HepG2 (cell line): ENCODE measurements at regions not wholly inside any gene's neighbourhood (a gene's known extent, or its start where the extent isn't known, plus 50 kb on each side); places are given as distances from the start of the nearest gene placed in this dataset.

ENCODE experiments used
- AHDC1 ChIP-seq: sonication (generic); formaldehyde crosslinking; IDR thresholded peaks from 2 replicates; pipeline ENCODE4 v1.5.1; 2020; ENCODE audit warnings: mild to moderate bottlenecking, missing genetic modification reagents, borderline replicate concordance
- CREM ChIP-seq, 2 experiments: sonication (generic) in 1 of 2; formaldehyde crosslinking in 1 of 2; IDR thresholded peaks; 2 replicates each; pipeline versions ENCODE4 v1.4.0 to v1.6.1; 2016 to 2020; ENCODE audit warnings: antibody characterized with exemption in 1 of 2, mild to moderate bottlenecking in 1 of 2, missing genetic modification reagents in 1 of 2
- DR1 ChIP-seq: sonication (generic); formaldehyde crosslinking; IDR thresholded peaks from 2 replicates; pipeline ENCODE4 v1.8.0; 2021; ENCODE audit warnings: mild to moderate bottlenecking, missing genetic modification reagents, inconsistent platforms
- FOXO1 ChIP-seq: sonication (generic); formaldehyde crosslinking; IDR thresholded peaks from 2 replicates; pipeline ENCODE4 v1.4.0; 2020; ENCODE audit warnings: missing genetic modification reagents
- PRPF4 ChIP-seq: fragments of 200-400 bp; formaldehyde crosslinking; IDR thresholded peaks from 2 replicates; pipeline ENCODE4 v1.6.1; 2016; ENCODE audit warnings: low read length, low read depth; ENCODE audit not compliant: poor library complexity, severe bottlenecking
- TF ChIP-seq, protein P1 (sequence below): IDR thresholded peaks from 2 replicates; pipeline ENCODE4 v1.4.0; 2020; ENCODE audit warnings: mild to moderate bottlenecking, missing genetic modification reagents

DNA sequence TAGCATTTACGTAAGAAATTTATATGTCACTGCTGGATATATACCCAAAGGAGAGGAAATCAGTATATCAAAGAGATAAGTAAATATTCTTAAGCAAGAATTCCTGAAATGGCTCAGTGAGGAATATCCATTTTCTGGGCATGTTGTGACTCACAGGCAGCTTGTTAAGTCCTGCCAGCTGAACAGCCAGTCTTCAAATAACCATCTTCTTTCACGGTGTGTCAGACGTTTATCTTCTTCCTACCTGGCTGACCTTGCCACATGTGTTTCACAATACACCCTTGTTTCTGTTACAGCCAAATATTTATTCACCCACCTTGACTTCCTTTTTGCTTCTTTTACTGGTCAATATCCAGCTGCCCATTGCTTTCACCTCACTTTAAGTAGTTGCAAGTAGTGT, 648.1 kb downstream of the ANKRD7 start (continued):
- TF ChIP-seq, protein P1, sequence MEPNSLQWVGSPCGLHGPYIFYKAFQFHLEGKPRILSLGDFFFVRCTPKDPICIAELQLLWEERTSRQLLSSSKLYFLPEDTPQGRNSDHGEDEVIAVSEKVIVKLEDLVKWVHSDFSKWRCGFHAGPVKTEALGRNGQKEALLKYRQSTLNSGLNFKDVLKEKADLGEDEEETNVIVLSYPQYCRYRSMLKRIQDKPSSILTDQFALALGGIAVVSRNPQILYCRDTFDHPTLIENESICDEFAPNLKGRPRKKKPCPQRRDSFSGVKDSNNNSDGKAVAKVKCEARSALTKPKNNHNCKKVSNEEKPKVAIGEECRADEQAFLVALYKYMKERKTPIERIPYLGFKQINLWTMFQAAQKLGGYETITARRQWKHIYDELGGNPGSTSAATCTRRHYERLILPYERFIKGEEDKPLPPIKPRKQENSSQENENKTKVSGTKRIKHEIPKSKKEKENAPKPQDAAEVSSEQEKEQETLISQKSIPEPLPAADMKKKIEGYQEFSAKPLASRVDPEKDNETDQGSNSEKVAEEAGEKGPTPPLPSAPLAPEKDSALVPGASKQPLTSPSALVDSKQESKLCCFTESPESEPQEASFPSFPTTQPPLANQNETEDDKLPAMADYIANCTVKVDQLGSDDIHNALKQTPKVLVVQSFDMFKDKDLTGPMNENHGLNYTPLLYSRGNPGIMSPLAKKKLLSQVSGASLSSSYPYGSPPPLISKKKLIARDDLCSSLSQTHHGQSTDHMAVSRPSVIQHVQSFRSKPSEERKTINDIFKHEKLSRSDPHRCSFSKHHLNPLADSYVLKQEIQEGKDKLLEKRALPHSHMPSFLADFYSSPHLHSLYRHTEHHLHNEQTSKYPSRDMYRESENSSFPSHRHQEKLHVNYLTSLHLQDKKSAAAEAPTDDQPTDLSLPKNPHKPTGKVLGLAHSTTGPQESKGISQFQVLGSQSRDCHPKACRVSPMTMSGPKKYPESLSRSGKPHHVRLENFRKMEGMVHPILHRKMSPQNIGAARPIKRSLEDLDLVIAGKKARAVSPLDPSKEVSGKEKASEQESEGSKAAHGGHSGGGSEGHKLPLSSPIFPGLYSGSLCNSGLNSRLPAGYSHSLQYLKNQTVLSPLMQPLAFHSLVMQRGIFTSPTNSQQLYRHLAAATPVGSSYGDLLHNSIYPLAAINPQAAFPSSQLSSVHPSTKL (CRISPR knock-in tag), result peak; percentile 30; the same call in 1 of the 2 replicates
- TF ChIP-seq FOXO1 (CRISPR knock-in tag), result 0 out of 2 replicates have a peak, but pooled peaks have one; percentile 13
- TF ChIP-seq PRPF4, result no peak
- TF ChIP-seq CREM (IDR thresholded peaks at IDR 0.05), result no peak
- no peak for TF ChIP-seq CREM (CRISPR knock-in tag; IDR thresholded peaks at IDR 0.05)
- 0 out of 2 replicates have a peak, but pooled peaks have one; percentile 32 for TF ChIP-seq AHDC1 (CRISPR knock-in tag)
- no peak for TF ChIP-seq DR1 (CRISPR knock-in tag)
